Aorta (tissue), 5 donors: ENCODE measurements at regions not wholly inside any gene's neighbourhood (a gene's known extent, or its start where the extent isn't known, plus 50 kb on each side); places are given as distances from the start of the nearest gene placed in this dataset.

Experiments used
- ATAC-seq: fragments of 200-7000 bp; cut with Tn5 transposase; one replicate; pipeline ENCODE4 v1.9.1; 2022; ENCODE audit warnings: moderate library complexity; ENCODE audit not compliant: low FRiP score
- DNase-seq, 2 donors: peaks; one replicate each; pipeline ENCODE4 v3.0.0-alpha.2; 2020
- H3K27ac ChIP-seq, 2 donors: one replicate each; pipeline ENCODE4 v1.5.1; 2013; ENCODE audit warnings: low read length in 2 of 2, mild to moderate bottlenecking in 2 of 2, moderate library complexity in 2 of 2, control low read depth in 1 of 2, inconsistent platforms in 1 of 2, low read depth in 1 of 2
- H3K27me3 ChIP-seq, 2 donors: one replicate each; pipeline ENCODE4 v1.6.1; 2013; ENCODE audit warnings: control low read depth in 1 of 2, low read length in 1 of 2, mild to moderate bottlenecking in 1 of 2, moderate library complexity in 1 of 2; ENCODE audit not compliant: insufficient read depth in 2 of 2, control insufficient read depth in 1 of 2
- H3K36me3 ChIP-seq, 2 donors: one replicate each; pipeline ENCODE4 v1.6.1; 2013; ENCODE audit warnings: control low read depth in 1 of 2, low read length in 1 of 2, mild to moderate bottlenecking in 1 of 2; ENCODE audit not compliant: insufficient read depth in 2 of 2, control insufficient read depth in 1 of 2
- H3K4me1 ChIP-seq, 2 donors: one replicate each; pipeline ENCODE4 v1.6.1; 2013; ENCODE audit warnings: low read length in 2 of 2, control low read depth in 1 of 2, mild to moderate bottlenecking in 1 of 2, moderate library complexity in 1 of 2; ENCODE audit not compliant: insufficient read depth in 2 of 2, control insufficient read depth in 1 of 2
- H3K4me3 ChIP-seq, 2 donors: one replicate each; pipeline ENCODE4 v1.5.1; 2013; ENCODE audit warnings: low read length in 2 of 2, control low read depth in 1 of 2, mild to moderate bottlenecking in 1 of 2
- H3K9me3 ChIP-seq: one replicate; pipeline ENCODE4 v1.6.1; 2013; ENCODE audit warnings: mild to moderate bottlenecking, low read length; ENCODE audit not compliant: control insufficient read depth
- WGBS, 2 donors: extraction: QIAGEN DNeasy Blood & Tissue Kit; methylation state at CpG; one replicate each; pipeline ENCODE4 v1.1.7; 2013; 5-methylcytosine and 5-hydroxymethylcytosine counted together
- intact Hi-C, 2 donors: fragments of 100-400 bp; cut with DNase I; formaldehyde crosslinking; loops; one replicate each; pipeline versions ENCODE4 v1.14.2 to v1.15.0; 2022
- donor health status: healthy with polysubstance abuse.
- donor health status: Bipolar disorder and iron deficiency.
- donor health status: DM: no; HTN: no; CAD: no.
- donor health status: DM: no; HTN: no; CAD: no.
- donor health status: DM: yes; HTN: yes; CAD: no.

DNA sequence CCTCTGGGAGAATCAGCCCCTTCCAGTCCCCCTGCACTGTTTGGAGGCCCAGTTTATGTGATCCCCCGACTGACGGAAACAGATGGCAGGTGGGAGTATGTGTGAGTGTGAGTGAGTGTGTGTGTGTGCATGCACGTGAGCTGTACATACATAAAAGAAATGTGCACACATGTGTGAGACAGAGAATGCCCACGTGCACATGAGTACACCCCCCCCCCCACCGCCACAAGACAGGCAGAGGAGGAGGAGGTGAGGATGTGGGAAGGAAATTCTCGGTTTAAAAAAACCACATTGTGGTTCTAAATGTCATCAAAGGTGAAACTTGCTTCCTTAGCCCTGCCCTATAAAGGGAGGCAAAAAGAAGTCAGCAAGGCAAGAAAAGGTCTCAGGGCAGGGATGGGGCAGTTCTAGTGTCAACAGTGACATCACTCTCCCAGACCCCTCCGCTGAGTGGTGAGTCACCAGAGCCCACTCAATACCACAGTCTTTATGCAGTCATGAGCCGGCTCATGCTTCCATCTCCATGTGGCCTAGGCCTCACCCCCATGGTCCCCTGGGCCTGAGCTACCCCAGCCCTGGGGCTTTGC, 79.2 kb upstream of the HSPA9 start:
- H3K36me3 ChIP-seq: no peaks in the 10 kb centered on the region
- 77 to 78% methylated on average over 8 of the region's 8 CpGs for WGBS, 2 donors
- DNase-seq: no peak
- no peaks in the 10 kb centered on the region for H3K9me3 ChIP-seq
- no peak overlapping the region for H3K4me3 ChIP-seq
- no peaks in the 10 kb centered on the region for H3K4me1 ChIP-seq
- intact Hi-C loops: no loop called here
- no peak overlapping the region for H3K27ac ChIP-seq
- H3K27me3 ChIP-seq: no peaks in the 10 kb centered on the region
- ATAC-seq: no peak

DNA sequence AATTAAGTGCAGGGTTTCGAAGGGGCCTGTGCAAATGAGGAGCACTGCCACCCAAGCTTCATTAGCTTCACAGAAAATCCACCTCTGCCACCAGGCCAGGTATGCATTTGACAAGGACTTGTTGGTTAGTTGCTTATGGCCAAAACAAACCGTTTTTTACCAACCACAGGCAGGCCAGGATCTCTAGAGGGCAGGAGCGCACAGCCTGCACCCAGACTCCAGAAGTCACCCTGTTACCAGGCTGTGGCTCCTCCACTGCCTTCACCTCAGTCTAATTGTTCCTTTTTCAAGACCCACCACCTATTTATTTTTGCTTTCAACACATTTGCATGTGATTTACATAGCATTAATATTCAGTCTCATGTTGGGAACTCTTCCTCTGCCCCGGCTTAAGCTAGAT, 78.3 kb upstream of the HSPA9 start:
- Histone ChIP-seq H3K9me3 (no peaks in the 10 kb centered on the region), H3K27ac (no peak overlapping the region), H3K36me3 (no peaks in the 10 kb centered on the region), H3K27me3 (no peaks in the 10 kb centered on the region), H3K4me1 (no peaks in the 10 kb centered on the region), H3K4me3 (no peak overlapping the region)
- no peak for ATAC-seq
- intact Hi-C loops: no loop called here
- DNase-seq: no peak
- 65 to 67% methylated on average over 4 of the region's 4 CpGs for WGBS, 2 donors

DNA sequence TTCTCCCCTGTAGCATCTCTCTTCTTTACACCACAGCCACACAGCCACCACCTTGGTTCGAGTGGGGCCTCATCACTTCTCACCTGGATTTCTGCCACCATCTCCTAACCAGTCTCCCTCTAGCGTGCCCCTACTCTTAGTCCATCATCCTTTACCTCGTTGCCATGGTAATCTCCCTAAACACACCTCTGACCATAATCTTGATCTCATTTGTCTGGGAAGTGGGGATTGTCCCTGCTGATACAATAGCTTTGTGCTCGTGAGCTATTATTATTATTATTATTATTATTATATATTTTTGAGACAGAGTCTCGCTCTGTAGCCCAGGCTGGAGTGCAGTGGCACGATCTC, 76.5 kb upstream of the HSPA9 start:
- ATAC-seq: no peak
- DNase-seq: no peak
- no peak overlapping the region for H3K4me3 ChIP-seq
- H3K4me1 ChIP-seq: no peaks in the 10 kb centered on the region
- intact Hi-C loops: no loop called here
- no peak overlapping the region for H3K27ac ChIP-seq
- H3K27me3 ChIP-seq: no peaks in the 10 kb centered on the region
- 80 to 81% methylated on average over 6 of the region's 6 CpGs for WGBS, 2 donors
- no peaks in the 10 kb centered on the region for H3K9me3 ChIP-seq
- no peaks in the 10 kb centered on the region for H3K36me3 ChIP-seq

DNA sequence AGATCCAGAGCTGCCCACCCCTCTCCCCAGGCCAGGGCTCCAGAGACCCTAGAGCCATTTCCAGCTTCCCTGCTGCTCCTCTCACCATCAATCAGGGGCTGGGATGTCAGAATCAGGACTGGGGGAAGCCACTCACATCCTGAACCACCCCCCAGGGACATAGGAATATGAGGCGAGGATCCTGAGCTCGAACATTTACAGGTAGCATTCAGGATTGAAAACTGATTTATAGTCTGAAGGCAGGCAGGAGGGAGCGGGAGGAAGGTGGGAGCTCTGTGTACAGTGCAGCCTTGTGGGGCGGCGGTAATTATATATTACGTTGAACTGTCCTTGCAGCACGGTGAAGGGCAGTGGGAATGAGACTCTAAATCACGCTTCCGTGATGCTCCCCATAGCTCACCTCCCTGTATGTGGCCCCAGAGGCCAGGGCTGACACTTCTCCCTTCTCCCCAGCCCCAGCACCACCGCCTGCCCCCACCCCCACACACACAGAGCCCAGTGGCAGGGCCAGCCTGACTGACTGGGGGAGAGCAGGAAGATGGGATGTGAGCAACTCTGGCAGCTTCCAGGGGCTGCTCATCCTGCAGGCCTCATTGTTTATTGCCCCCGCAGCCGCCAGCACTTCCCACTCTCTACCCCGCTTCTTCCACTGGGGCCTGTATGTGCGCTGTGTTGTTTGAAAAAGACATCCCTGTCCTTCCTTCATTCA, 76.0 kb upstream of the HSPA9 start:
- no peaks in the 10 kb centered on the region for H3K9me3 ChIP-seq
- no peak for ATAC-seq
- no peak overlapping the region for H3K4me3 ChIP-seq
- H3K36me3 ChIP-seq: no peaks in the 10 kb centered on the region
- H3K27me3 ChIP-seq: no peaks in the 10 kb centered on the region
- intact Hi-C loops: no loop called here
- no peak overlapping the region for H3K27ac ChIP-seq
- DNase-seq: no peak
- H3K4me1 ChIP-seq: no peaks in the 10 kb centered on the region
- WGBS, 2 donors: 61 to 62% methylated on average over 14 of the region's 14 CpGs

DNA sequence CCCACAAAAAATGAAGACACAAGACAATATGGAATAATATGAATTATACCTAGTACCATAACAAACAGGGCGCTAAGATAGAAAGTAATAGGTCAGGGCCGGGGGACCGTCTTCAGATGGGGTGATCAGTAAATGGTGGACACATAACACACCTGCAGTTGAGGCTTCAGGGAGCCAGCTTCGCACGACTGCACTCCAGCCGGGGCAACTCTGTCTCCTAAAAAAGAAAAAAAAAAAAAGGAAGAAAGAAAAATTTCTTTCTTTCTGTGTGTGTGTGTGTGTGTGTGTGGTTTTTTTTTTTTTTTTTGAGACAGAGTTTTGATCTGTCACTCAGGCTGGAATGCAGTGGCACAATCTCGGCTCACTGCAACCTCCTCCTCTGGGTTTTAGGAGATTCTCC, 75.0 kb upstream of the HSPA9 start:
- Histone ChIP-seq H3K4me3 (no peak overlapping the region), H3K4me1 (no peaks in the 10 kb centered on the region), H3K36me3 (no peaks in the 10 kb centered on the region), H3K27ac (no peak overlapping the region), H3K9me3 (no peaks in the 10 kb centered on the region), H3K27me3 (no peaks in the 10 kb centered on the region)
- WGBS, 2 donors: 92% methylated on average over 7 of the region's 7 CpGs
- DNase-seq: no peak
- intact Hi-C loops: no loop called here
- no peak for ATAC-seq

DNA sequence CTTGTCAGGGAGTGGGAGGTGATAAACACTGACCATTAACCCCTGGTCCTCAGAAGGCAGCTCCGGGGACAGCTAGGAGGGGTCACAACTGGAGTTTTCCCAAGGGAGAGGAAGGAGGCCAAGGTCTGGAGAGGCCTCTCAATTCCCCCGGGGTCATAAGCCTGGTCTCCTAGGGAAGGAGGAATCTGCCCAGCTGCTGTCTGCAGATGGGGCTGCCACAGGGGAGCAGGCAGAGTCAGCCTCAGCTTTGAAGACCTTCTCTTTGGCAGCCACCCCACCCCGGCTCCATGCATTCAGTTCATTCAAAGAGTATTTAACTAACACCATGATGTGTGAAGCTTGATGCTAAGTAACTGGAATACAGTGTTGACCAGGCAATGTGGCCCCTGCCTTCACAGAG, 74.6 kb upstream of the HSPA9 start:
- 65 to 68% methylated on average over 3 of the region's 3 CpGs for WGBS, 2 donors
- no peaks in the 10 kb centered on the region for H3K36me3 ChIP-seq
- H3K9me3 ChIP-seq: no peaks in the 10 kb centered on the region
- H3K27me3 ChIP-seq: no peaks in the 10 kb centered on the region
- ATAC-seq (no peak), DNase-seq (no peak)
- no peak overlapping the region for H3K27ac ChIP-seq
- intact Hi-C loops: no loop called here
- H3K4me1 ChIP-seq: no peaks in the 10 kb centered on the region
- no peak overlapping the region for H3K4me3 ChIP-seq

DNA sequence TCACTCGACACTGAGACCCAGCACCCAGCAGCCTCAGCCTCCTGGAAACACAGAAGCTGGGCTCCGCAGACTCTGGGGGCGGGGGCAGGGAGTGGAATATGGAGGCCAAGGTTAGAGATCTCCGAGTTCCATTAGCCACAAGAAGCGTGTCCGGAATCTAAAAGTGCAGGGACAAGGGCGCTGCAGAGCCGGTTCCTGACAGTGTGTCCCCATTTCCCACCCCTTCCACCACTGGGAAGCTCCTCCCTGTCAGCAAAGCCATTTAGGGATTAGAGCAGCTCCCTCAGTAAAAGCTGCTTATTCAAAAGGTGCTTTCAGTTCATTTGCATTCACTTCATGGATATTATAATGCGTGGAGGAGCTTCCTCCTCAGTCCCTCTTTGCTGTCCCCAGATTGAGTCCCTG, 74.1 kb upstream of the HSPA9 start:
- no peak for ATAC-seq
- DNase-seq: no peak
- Histone ChIP-seq H3K27me3 (no peaks in the 10 kb centered on the region), H3K9me3 (no peaks in the 10 kb centered on the region), H3K4me3 (no peak overlapping the region), H3K36me3 (no peaks in the 10 kb centered on the region), H3K4me1 (no peaks in the 10 kb centered on the region), H3K27ac (no peak overlapping the region)
- 73 to 78% methylated on average over 9 of the region's 9 CpGs for WGBS, 2 donors
- intact Hi-C loops: no loop called here

DNA sequence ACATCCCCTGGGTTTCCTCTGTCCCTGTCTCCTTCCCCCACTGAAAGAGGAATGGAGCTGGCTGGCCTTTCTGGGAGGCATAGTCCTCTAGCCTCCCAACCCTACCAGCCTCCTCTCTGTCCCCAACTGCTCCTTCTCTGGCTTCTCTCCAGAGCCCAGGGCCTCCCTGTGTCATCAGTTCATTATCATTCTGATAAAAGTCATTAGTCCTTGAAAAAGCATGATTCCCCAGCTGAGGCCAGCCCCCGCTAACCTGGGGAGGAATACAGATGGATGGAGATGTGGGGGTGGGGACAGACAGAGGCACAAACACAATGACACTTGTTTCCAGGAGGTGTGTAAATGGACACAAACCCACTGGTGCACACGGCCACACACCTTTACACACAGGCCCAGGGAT, 73.6 kb upstream of the HSPA9 start:
- no peaks in the 10 kb centered on the region for H3K27me3 ChIP-seq
- no peaks in the 10 kb centered on the region for H3K36me3 ChIP-seq
- H3K4me3 ChIP-seq: no peak overlapping the region
- ATAC-seq (no peak), DNase-seq (no peak)
- no peak overlapping the region for H3K27ac ChIP-seq
- H3K4me1 ChIP-seq: no peaks in the 10 kb centered on the region
- 94 to 95% methylated on average over 2 of the region's 2 CpGs for WGBS, 2 donors
- H3K9me3 ChIP-seq: no peaks in the 10 kb centered on the region
- intact Hi-C loops: no loop called here

DNA sequence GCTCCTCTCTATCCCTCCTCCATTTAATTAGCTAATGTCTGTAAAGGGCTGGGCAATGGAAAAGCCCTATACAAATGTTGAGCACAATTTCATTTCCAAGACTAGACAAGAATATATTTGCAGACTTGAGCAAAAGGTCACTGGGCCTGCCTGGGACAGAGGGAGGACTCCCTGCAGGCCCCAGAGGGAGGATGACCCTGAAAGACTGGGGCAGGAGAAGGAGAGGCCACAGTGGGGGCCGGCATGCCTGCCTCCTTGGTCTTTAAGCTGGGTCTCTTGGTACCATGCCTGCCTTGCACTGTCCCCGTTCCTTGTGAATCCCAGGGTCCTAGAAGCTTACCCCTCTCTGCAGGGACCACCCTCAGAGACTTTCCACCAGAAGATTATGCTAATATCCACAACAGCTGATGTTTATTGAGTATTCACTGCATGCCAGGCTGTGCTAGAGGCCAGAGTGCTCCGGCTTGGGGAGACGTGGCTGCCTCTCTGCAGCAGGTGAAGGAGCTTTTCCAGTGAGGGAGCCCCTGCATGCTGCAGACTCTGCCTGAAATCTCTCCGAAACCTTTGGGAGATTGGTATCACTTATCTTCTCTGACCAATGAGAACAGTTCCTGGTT, 72.7 kb upstream of the HSPA9 start:
- WGBS, 2 donors: 93 to 95% methylated on average over 5 of the region's 5 CpGs
- no peaks in the 10 kb centered on the region for H3K27me3 ChIP-seq
- no peak for DNase-seq
- H3K27ac ChIP-seq: no peak overlapping the region
- H3K4me3 ChIP-seq: no peak overlapping the region
- no peaks in the 10 kb centered on the region for H3K9me3 ChIP-seq
- no peaks in the 10 kb centered on the region for H3K36me3 ChIP-seq
- no peaks in the 10 kb centered on the region for H3K4me1 ChIP-seq
- ATAC-seq: no peak
- intact Hi-C loops: no loop called here
